ENCODE measurements at regions not wholly inside any gene's neighbourhood (a gene's known extent, or its start where the extent isn't known, plus 50 kb on each side); places are given as distances from the start of the nearest gene placed in this dataset.

DNA sequence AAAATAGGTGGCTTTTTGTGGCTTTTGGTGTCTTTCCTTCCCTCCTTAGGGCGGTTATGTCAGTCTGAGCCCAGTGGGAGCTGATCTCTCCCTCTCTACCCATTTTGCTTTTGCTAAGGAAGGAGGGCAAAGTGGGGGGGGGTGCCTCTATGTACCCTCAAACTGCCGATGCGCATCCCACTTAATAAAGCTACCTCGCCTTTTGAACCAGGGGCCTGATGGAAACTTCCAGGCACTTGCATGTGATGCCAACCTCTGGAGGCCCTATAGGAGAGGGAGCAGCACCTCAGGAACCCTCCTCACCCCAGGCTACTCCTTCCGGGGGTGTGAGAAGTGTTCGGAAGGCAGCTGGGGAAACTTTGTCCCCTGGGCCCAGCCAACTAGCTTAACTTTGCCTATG, 97.0 kb upstream of the HSD17B12 start:
- no peak overlapping the region for H2BK15ac ChIP-seq (ENCODE audit: low read depth, low read length)
- H2AK9ac ChIP-seq (replicated peaks; ENCODE audit: low read depth, low read length, poor library complexity) = no peak overlapping the region
- ATAC-seq (ENCODE audit: low read depth) (no peak), DNase-seq (no peak)
- no CpG with 5 or more reads among the region's 6 CpGs for WGBS, 2 experiments (ENCODE audit: extremely low coverage in 2 of 2, insufficient read length in 1 of 2)
- no peak overlapping the region for H4K91ac ChIP-seq (ENCODE audit: insufficient read depth, low read depth, low read length)
- no peaks in the 10 kb centered on the region for H3K4me1 ChIP-seq (ENCODE audit: control insufficient read depth, insufficient read depth, low read length)
- dilution Hi-C loops (cut with HindIII; ENCODE audit: low sequenced_read_pairs, unreplicated experiment) (no loop called here), intact Hi-C loops (cut with micrococcal nuclease) (no loop called here), in situ Hi-C loops (cut with MboI; ENCODE audit: low sequenced_read_pairs) (no loop called here)
- H3K4ac ChIP-seq (ENCODE audit: low read depth, low read length) = no peak overlapping the region
- no peak overlapping the region for H2AK5ac ChIP-seq (ENCODE audit: low read depth, low read length)
- no peak overlapping the region for H2BK120ac ChIP-seq (ENCODE audit: low read depth, low read length)
- H3K4me3 ChIP-seq (ENCODE audit: insufficient read depth, low read depth, low read length) = no peak overlapping the region
- peaks cover 2% of the 10 kb centered on the region; the same call in 1 of the 2 replicates for H3K9me1 ChIP-seq (ENCODE audit: insufficient read depth, low read length)
- H3K56ac ChIP-seq (ENCODE audit: extremely low read depth, insufficient read depth, low read length) = no peak overlapping the region
- no peak overlapping the region for H3K14ac ChIP-seq (replicated peaks; ENCODE audit: low read depth, low read length)
- H3K27me3 ChIP-seq (ENCODE audit: control insufficient read depth, insufficient read depth, low read length) = peaks cover 61% of the 10 kb centered on the region
- CTCF ChIA-PET = no interaction called here
- no peak overlapping the region for H3K4me2 ChIP-seq (ENCODE audit: low read depth, low read length)
- POLR2A ChIA-PET (ENCODE audit: unreplicated experiment) = no interaction called here
- H4K5ac ChIP-seq (ENCODE audit: low read depth, low read length) = no peak overlapping the region
- H3K18ac ChIP-seq (ENCODE audit: low read depth, low read length) = no peak overlapping the region
- H4K20me1 ChIP-seq (ENCODE audit: insufficient read depth, low read length) = no peaks in the 10 kb centered on the region
- H3K36me3 ChIP-seq (ENCODE audit: control insufficient read depth, insufficient read depth, low read length) = no peaks in the 10 kb centered on the region
- no peak overlapping the region for H2BK5ac ChIP-seq (ENCODE audit: low read depth, low read length, poor library complexity, severe bottlenecking)
- no peak overlapping the region for H3K9ac ChIP-seq (ENCODE audit: low read depth, low read length)
- no TSS peak for BruUV-seq (replicated peaks)
- TF ChIP-seq CEBPB (IDR thresholded peaks at IDR 0.05; ENCODE audit: low read depth, low read length) (no peak), CHD1 (IDR thresholded peaks at IDR 0.05; ENCODE audit: low read depth, low read length) (no peak), RCOR1 (IDR thresholded peaks at IDR 0.05; ENCODE audit: insufficient replicate concordance, low read length) (no peak), NFE2L2 (IDR thresholded peaks at IDR 0.05; ENCODE audit: low read depth, low read length) (no peak)
- no peaks in the 10 kb centered on the region for H3K79me1 ChIP-seq (ENCODE audit: low read depth in 1 of 2, low read length in 2 of 2)
- H2BK20ac ChIP-seq (ENCODE audit: low read depth, low read length) = no peak overlapping the region
- no peak overlapping the region for H2AFZ ChIP-seq (replicated peaks; ENCODE audit: low read length, poor library complexity)
- no peak overlapping the region for H4K8ac ChIP-seq (ENCODE audit: low read depth in 2 of 2, low read length in 2 of 2)
- no peak overlapping the region for H3K23ac ChIP-seq (ENCODE audit: low read depth, low read length)
- no peaks in the 10 kb centered on the region for H3K9me3 ChIP-seq (ENCODE audit: control insufficient read depth, insufficient read depth, low read length)
- no peak overlapping the region for H3K27ac ChIP-seq (ENCODE audit: insufficient read depth, low read length)

Measured in IMR-90 (cell line).